H1 (cell line): ENCODE measurements at regions not wholly inside any gene's neighbourhood (a gene's known extent, or its start where the extent isn't known, plus 50 kb on each side); places are given as distances from the start of the nearest gene placed in this dataset.

Experiments used
- CHD7 ChIP-seq: fragments of 300-600 bp; sonication (generic); IDR thresholded peaks from 2 replicates; pipeline ENCODE4 v1.7.1; 2012; ENCODE audit warnings: low read length, moderate library complexity, mild to moderate bottlenecking, inconsistent platforms; ENCODE audit not compliant: insufficient replicate concordance

GRCh38 chr2:234320066-234320465 lies 176.8 kb downstream of the ARL4C start (continued):
- TF ChIP-seq CHD7: no peak
